MM.1S (cell line): ENCODE measurements at regions not wholly inside any gene's neighbourhood (a gene's known extent, or its start where the extent isn't known, plus 50 kb on each side); places are given as distances from the start of the nearest gene placed in this dataset.

Experiments used
- CTCF ChIP-seq: fragments of 300-600 bp; sonication (generic); IDR thresholded peaks from 2 replicates; pipeline ENCODE4 v1.5.1; 2016; ENCODE audit warnings: antibody characterized with exemption, low read length, mixed read lengths
- EZH2 ChIP-seq: fragments of 300-600 bp; sonication (generic); optimal IDR thresholded peaks from 2 replicates; pipeline ENCODE3; 2017; ENCODE audit warnings: low read depth, mild to moderate bottlenecking, antibody characterized with exemption, low read length, mixed read lengths
- EZH2phosphoT487 ChIP-seq: fragments of 300-600 bp; sonication (generic); IDR thresholded peaks from 2 replicates; pipeline ENCODE4 v1.6.1; 2018; ENCODE audit warnings: antibody characterized with exemption, low read length

GRCh38 chr15:94066046-94066445, 165.3 kb upstream of the MCTP2 start:
- TF ChIP-seq CTCF (no peak), EZH2 (no peak), EZH2phosphoT487 (no peak)
